ENCODE measurements at regions not wholly inside any gene's neighbourhood (a gene's known extent, or its start where the extent isn't known, plus 50 kb on each side); places are given as distances from the start of the nearest gene placed in this dataset.

GRCh38 chr2:187011206-187011832, 162.3 kb upstream of the ZSWIM2 start:
- ATAC-seq (no peak), DNase-seq (no peak)
- intact Hi-C loops (cut with DNase I): no loop called here

GRCh38 chr2:187009483-187010239, 160.7 kb upstream of the ZSWIM2 start:
- intact Hi-C loops (cut with DNase I): no loop called here
- ATAC-seq (no peak), DNase-seq (no peak)

DNA sequence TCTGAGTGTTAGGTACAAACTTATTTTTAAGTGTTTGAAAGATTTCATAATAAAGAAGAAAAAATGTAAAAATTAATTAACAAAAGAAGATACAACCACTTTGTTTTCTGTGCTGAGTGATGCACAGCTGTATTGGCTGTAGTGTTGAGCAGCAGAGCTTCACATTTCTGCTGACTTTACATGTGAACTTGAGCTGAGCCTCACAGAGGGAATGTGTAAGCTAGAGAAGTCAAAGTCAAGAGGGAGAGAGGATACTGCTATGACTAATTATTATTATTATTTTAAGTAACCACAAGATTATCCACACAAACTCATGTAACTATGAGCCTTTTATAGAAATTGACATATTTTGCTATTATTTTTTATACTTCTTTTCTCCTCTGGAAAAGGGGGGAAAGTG, 159.1 kb upstream of the ZSWIM2 start:
- ATAC-seq (no peak), DNase-seq (no peak)
- intact Hi-C loops (cut with DNase I): no loop called here

DNA sequence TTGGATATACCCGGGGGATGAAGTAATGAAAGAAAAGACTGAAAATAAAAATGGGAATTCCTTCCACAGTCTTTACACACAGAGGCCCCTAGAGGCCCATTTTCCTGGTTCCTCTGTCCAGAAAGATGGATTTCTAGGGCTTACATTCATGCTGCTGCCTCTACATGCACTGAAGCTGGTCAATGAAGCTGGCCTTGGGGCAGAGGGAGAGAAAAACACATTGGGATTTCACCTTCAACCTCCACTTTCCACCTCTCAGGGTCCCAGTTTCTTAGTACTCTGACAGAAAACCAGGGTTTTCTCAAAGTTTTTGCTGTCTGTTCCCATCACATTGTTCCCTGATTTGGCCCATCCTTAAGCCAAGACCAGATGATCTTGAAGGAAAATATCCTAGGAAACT, 154.6 kb upstream of the ZSWIM2 start:
- ATAC-seq (no peak), DNase-seq (no peak)
- intact Hi-C loops (cut with DNase I): no loop called here

- DNase-seq (no peak), ATAC-seq (peak in 1 of 2 donors; percentile 31)
- intact Hi-C loops (cut with DNase I): no loop called here
Measured at GRCh38 chr2:187003038-187003554, 154.1 kb upstream of the ZSWIM2 start.

- ATAC-seq (no peak), DNase-seq (no peak)
- intact Hi-C loops (cut with DNase I): no loop called here
Measured at GRCh38 chr2:187002242-187002641, 153.3 kb upstream of the ZSWIM2 start.

- ATAC-seq (no peak), DNase-seq (no peak)
- intact Hi-C loops (cut with DNase I): no loop called here
Measured at GRCh38 chr2:187001248-187001647, 152.3 kb upstream of the ZSWIM2 start.

- intact Hi-C loops (cut with DNase I): no loop called here
- ATAC-seq: no peak
- DNase-seq: no peak
Measured at GRCh38 chr2:186995092-186995491, 146.1 kb upstream of the ZSWIM2 start.

- DNase-seq: no peak
- intact Hi-C loops (cut with DNase I): no loop called here
- no peak for ATAC-seq
Measured at GRCh38 chr2:186992597-186992996, 143.6 kb upstream of the ZSWIM2 start.

DNA sequence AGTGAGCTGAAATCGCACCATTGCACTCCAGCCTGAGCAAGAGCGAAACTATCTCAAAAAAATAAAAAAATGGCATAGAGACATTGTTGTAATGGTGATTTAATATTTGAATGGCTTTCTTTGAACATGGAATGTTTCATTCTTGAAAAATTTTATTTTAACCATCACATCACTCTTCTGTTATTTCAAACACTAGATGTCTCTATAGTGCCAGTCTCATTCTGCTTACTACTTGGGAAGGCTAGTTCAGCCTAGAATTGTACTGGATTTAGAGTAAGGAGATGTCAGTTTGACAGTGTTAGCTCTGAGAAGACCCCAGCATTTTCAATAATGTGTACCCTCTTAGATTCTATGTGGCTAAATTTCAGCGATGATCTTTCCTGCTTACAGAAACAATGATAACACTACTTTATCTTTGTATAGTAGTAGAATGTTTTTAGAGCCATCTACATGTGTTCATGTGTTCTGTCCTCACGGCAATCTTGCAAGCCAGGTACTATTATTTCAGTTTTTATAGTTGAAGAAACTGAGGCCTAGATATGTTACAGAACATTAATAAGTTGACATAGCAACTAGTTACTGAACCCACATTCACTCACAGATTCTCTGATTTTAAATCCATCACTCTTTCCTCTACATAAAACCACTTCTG, 142.9 kb upstream of the ZSWIM2 start:
- no peak for ATAC-seq
- no peak for DNase-seq
- intact Hi-C loops (cut with DNase I): no loop called here

DNA sequence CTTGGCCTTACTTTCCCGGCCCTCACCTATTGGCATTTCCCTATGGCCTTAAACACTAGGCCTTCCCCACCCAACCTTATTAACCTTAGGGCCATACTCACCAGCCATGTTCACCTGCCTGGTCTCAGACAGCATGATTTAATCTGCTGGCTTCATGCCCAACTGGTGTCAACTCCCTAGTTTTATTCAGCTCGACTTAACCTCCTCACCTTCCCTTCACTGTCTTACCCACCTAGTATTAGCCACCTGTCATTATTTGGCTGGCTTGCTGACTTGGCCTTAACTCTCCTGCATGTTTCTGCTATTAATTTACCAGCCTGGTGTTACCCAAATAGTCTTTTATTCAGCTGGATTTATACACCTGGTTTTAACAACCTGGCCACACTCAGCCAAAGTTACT, 136.0 kb upstream of the ZSWIM2 start:
- DNase-seq (no peak), ATAC-seq (no peak)
- intact Hi-C loops (cut with DNase I): no loop called here

GRCh38 chr2:186984481-186984880, 135.5 kb upstream of the ZSWIM2 start:
- DNase-seq (no peak), ATAC-seq (no peak)
- intact Hi-C loops (cut with DNase I): no loop called here

DNA sequence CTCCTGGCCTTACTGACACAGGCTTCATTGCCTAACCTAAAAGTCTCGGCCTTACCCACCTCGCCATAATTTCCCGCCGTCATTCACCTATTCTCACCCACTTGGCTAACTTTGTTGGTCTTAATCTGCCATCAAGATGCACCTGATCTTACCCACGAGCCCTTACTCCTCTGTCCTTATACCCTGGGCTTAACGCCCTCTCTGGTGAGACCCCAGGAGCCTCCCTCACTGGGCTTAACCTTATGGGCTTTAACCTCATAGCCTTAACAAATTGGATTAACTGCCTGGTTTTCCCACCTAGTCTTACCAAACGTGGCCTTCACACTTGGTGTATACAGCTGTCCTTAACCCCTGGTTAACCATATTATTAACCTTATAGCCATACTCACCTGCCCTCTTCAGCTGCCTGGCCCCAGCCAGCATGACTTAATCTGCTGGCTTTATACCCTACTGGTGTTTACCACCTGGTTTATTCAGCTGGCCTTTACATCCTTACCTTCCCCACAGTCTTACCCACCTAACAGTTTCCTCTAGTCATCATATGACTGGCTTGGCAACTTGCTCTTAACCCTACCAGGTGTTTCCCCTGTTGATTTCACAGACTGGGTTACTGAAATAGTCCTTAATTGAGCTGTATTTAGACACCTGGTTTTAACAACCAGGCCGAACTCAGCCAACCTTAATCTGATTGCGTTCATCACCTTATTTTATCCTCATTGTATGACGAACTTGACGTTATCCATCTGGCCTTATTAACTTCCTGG, 132.0 kb upstream of the ZSWIM2 start:
- DNase-seq (no peak), ATAC-seq (no peak)
- intact Hi-C loops (cut with DNase I): no loop called here

DNA sequence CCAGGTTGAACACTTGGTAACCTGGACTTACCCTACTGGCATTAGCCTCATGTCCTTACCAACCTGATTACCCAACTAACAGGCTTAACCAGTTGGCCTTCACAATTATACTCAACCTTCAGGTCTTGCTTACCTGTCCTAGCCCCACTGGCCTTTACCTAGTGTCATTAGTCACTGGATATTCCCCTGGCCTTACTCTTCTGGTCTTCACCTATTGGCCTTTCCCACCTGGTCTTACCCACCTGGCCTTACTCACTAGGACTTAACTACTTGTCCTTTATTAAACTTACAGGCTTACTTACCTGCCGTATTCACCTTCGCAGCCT, 131.1 kb upstream of the ZSWIM2 start:
- no peak for ATAC-seq
- DNase-seq: no peak
- intact Hi-C loops (cut with DNase I): no loop called here

GRCh38 chr2:186979439-186980116, 130.6 kb upstream of the ZSWIM2 start:
- DNase-seq: no peak
- ATAC-seq: no peak
- intact Hi-C loops (cut with DNase I): no loop called here

DNA sequence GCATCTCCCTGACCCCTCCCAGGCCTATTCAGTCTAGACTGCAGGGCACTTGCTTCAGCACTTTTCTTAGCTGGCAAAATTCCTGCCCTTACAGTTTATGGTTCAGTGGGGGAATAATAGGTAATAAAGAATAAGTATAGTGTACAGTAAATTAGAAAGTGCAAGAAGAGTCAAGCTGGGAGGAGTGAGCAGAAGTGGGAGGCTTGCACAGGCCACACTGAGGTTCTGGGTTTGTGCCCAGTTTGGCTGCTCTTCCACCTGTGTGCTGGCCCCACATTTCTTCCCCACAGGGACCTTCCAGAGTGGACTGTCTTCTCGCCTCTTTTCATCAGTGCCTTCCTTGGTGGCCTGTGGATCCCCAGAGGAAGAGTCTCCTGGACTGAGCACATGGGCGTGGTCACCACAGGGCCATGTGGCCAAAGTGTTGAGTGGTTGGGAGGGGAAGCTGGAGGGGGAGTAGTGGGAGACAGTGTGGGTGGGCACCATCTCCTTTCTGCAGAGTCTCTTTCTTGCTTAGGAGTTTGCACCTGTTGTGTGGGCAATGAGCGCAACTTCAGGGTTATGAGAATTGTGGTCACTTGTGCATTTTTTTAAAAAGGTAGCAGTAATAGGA, 128.6 kb upstream of the ZSWIM2 start:
- DNase-seq (no peak), ATAC-seq (no peak)
- intact Hi-C loops (cut with DNase I): no loop called here

GRCh38 chr2:186976329-186976728, 127.4 kb upstream of the ZSWIM2 start:
- intact Hi-C loops (cut with DNase I): no loop called here

GRCh38 chr2:186972281-186972970, 123.5 kb upstream of the ZSWIM2 start:
- no peak for ATAC-seq
- no peak for DNase-seq
- intact Hi-C loops (cut with DNase I): no loop called here

More at GRCh38 chr2:186976329-186976728, 127.4 kb upstream of the ZSWIM2 start:
- no peak for DNase-seq
- ATAC-seq: no peak
